DND-41 (cell line): ENCODE measurements at regions not wholly inside any gene's neighbourhood (a gene's known extent, or its start where the extent isn't known, plus 50 kb on each side); places are given as distances from the start of the nearest gene placed in this dataset.
"Not testable (repeated sequence)": the region's sequence is repeated elsewhere in the genome, so short reads cannot be mapped to it uniquely, and the experiment has no call there.

Source experiments
- ATAC-seq: fragments of 200-7000 bp; cut with Tn5 transposase; 3 replicates; pipeline ENCODE4 v1.9.1; 2021; ENCODE audit warnings: low read depth; ENCODE audit not compliant: insufficient read depth
- DNase-seq: peaks from one replicate; pipeline ENCODE4 v3.0.0-alpha.2; 2020
- H2AFZ ChIP-seq: 2 replicates; pipeline ENCODE4 v1.6.0; 2012; ENCODE audit warnings: low read depth, low read length
- H3K27ac ChIP-seq: 2 replicates; pipeline ENCODE4 v1.5.1; 2012; ENCODE audit warnings: low read length, inconsistent platforms
- H3K27me3 ChIP-seq: fragments of 200-600 bp; sonication (generic); 2 replicates; pipeline ENCODE4 v1.6.0; 2012; ENCODE audit warnings: low read length, mild to moderate bottlenecking, inconsistent platforms; ENCODE audit not compliant: insufficient read depth, poor library complexity
- H3K36me3 ChIP-seq: 2 replicates; pipeline ENCODE4 v1.5.1; 2012; ENCODE audit warnings: low read length, inconsistent platforms; ENCODE audit not compliant: insufficient read depth
- H3K4me1 ChIP-seq: 2 replicates; pipeline ENCODE4 v1.5.1; 2012; ENCODE audit warnings: mild to moderate bottlenecking, low read length; ENCODE audit not compliant: insufficient read depth
- H3K4me2 ChIP-seq: 2 replicates; pipeline ENCODE4 v1.6.0; 2012; ENCODE audit warnings: mild to moderate bottlenecking, moderate library complexity, low read length, inconsistent platforms; ENCODE audit not compliant: insufficient read depth
- H3K4me3 ChIP-seq, 2 experiments: fragments of 200-600 bp in 1 of 2; shearing (Covaris generic) in 1 of 2; 2 replicates each; pipeline ENCODE4 v1.5.1; 2012 to 2016; ENCODE audit warnings: inconsistent platforms in 2 of 2, low read length in 2 of 2, mild to moderate bottlenecking in 2 of 2, low read depth in 1 of 2, moderate library complexity in 1 of 2
- H3K79me2 ChIP-seq: 2 replicates; pipeline ENCODE4 v1.6.0; 2012; ENCODE audit warnings: low read length, inconsistent platforms; ENCODE audit not compliant: insufficient read depth
- H3K9ac ChIP-seq: 2 replicates; pipeline ENCODE4 v1.6.0; 2012; ENCODE audit warnings: low read depth, mild to moderate bottlenecking, inconsistent platforms, low read length, moderate library complexity
- H3K9me3 ChIP-seq: 2 replicates; pipeline ENCODE4 v1.5.1; 2012; ENCODE audit warnings: low read length, moderate library complexity, mild to moderate bottlenecking, inconsistent platforms; ENCODE audit not compliant: insufficient read depth, severe bottlenecking
- H4K20me1 ChIP-seq: 2 replicates; pipeline ENCODE4 v1.6.0; 2012; ENCODE audit warnings: low read length; ENCODE audit not compliant: insufficient read depth
- CTCF ChIP-seq: IDR thresholded peaks from 2 replicates; pipeline ENCODE4 v1.5.1; 2012; ENCODE audit warnings: borderline replicate concordance, low read length, moderate library complexity, mild to moderate bottlenecking; ENCODE audit not compliant: poor library complexity, severe bottlenecking; ENCODE audit errors: extremely low read depth
- EZH2 ChIP-seq: IDR thresholded peaks from 3 replicates; pipeline ENCODE4 v1.6.1; 2012; ENCODE audit warnings: borderline replicate concordance, low read depth, mild to moderate bottlenecking, moderate library complexity, low read length, inconsistent platforms; ENCODE audit not compliant: severe bottlenecking

- Histone ChIP-seq H3K27ac (no peak overlapping the region), H3K79me2 (no peaks in the 10 kb centered on the region), H3K36me3 (no peaks in the 10 kb centered on the region), H3K9me3 (no peaks in the 10 kb centered on the region), H3K4me1 (no peaks in the 10 kb centered on the region), H4K20me1 (no peaks in the 10 kb centered on the region), H3K4me2 (no peak overlapping the region), H3K9ac (no peak overlapping the region), H3K27me3 (no peaks in the 10 kb centered on the region), H3K4me3 (no peak overlapping the region), H2AFZ (no peak overlapping the region)
- ATAC-seq (no peak), DNase-seq (no peak)
- TF ChIP-seq EZH2 (no peak), CTCF (no peak)
These were observed 407.4 kb downstream of the RWDD3 start for GRCh38 chr1:95641386-95641785.

- Histone ChIP-seq H3K4me1 (no peaks in the 10 kb centered on the region), H3K4me3 (no peak overlapping the region), H3K9ac (no peak overlapping the region), H3K27ac (no peak overlapping the region), H3K4me2 (no peak overlapping the region), H3K36me3 (no peaks in the 10 kb centered on the region), H3K27me3 (no peaks in the 10 kb centered on the region), H4K20me1 (no peaks in the 10 kb centered on the region), H3K79me2 (no peaks in the 10 kb centered on the region), H3K9me3 (no peaks in the 10 kb centered on the region), H2AFZ (no peak overlapping the region)
- TF ChIP-seq CTCF, result no peak
- no peak for TF ChIP-seq EZH2
- DNase-seq (no peak), ATAC-seq (no peak)
These were observed 408.0 kb downstream of the RWDD3 start for GRCh38 chr1:95642035-95642434.

- Histone ChIP-seq H3K4me1 (no peaks in the 10 kb centered on the region), H3K79me2 (no peaks in the 10 kb centered on the region), H3K27me3 (no peaks in the 10 kb centered on the region), H2AFZ (no peak overlapping the region), H3K9ac (no peak overlapping the region), H4K20me1 (no peaks in the 10 kb centered on the region), H3K36me3 (no peaks in the 10 kb centered on the region), H3K4me2 (no peak overlapping the region), H3K27ac (no peak overlapping the region), H3K9me3 (no peaks in the 10 kb centered on the region), H3K4me3 (no peak overlapping the region)
- DNase-seq, result no peak
- no peak for ATAC-seq
- TF ChIP-seq EZH2 (no peak), CTCF (no peak)
These were observed 409.1 kb downstream of the RWDD3 start for GRCh38 chr1:95643071-95643470.

GRCh38 chr1:95645126-95645525 lies 411.1 kb downstream of the RWDD3 start:
- not testable (repeated sequence) for H3K27me3 ChIP-seq, H2AFZ ChIP-seq, H3K36me3 ChIP-seq, H3K9ac ChIP-seq, H4K20me1 ChIP-seq, H3K4me1 ChIP-seq, H3K4me2 ChIP-seq, H3K27ac ChIP-seq, H3K79me2 ChIP-seq, ATAC-seq, H3K9me3 ChIP-seq, H3K4me3 ChIP-seq, DNase-seq
